GM23338 (cell line): ENCODE measurements at regions not wholly inside any gene's neighbourhood (a gene's known extent, or its start where the extent isn't known, plus 50 kb on each side); places are given as distances from the start of the nearest gene placed in this dataset.
A peak's percentile ranks its signal among the peaks of the same experiment; 100 is the strongest.

Experiments used
- ATAC-seq: fragments of 200-7000 bp; cut with Tn5 transposase; 3 replicates; pipeline ENCODE4 v1.9.1; 2020
- DNase-seq: peaks from one replicate; pipeline ENCODE4 v3.0.0-alpha.2; 2015; ENCODE audit warnings: low spot score
- H2AFZ ChIP-seq: fragments of 200-600 bp; sonication (generic); 2 replicates; pipeline ENCODE4 v1.8.0; 2016; ENCODE audit warnings: antibody characterized with exemption, mild to moderate bottlenecking, moderate library complexity
- H3F3A ChIP-seq: fragments of 200-600 bp; sonication (generic); replicated peaks from 2 replicates; pipeline ENCODE4 v1.8.0; 2017; ENCODE audit warnings: antibody characterized with exemption, mixed run types, low read depth
- H3K27ac ChIP-seq: fragments of 200-600 bp; sonication (generic); 2 replicates; pipeline ENCODE4 v1.6.1; 2016; ENCODE audit warnings: low read depth
- H3K27me3 ChIP-seq: fragments of 200-600 bp; sonication (generic); 2 replicates; pipeline ENCODE4 v1.8.0; 2016; ENCODE audit warnings: mild to moderate bottlenecking, mixed run types, moderate library complexity; ENCODE audit not compliant: insufficient read depth
- H3K36me3 ChIP-seq: fragments of 200-600 bp; sonication (generic); 2 replicates; pipeline ENCODE4 v1.8.0; 2016; ENCODE audit warnings: mild to moderate bottlenecking; ENCODE audit not compliant: insufficient read depth
- H3K4me1 ChIP-seq: fragments of 200-600 bp; sonication (generic); 2 replicates; pipeline ENCODE4 v1.8.0; 2016; ENCODE audit warnings: mild to moderate bottlenecking, moderate library complexity; ENCODE audit not compliant: insufficient read depth
- H3K4me2 ChIP-seq: fragments of 200-600 bp; sonication (generic); 2 replicates; pipeline ENCODE4 v1.7.1; 2017; ENCODE audit warnings: mixed run types
- H3K4me3 ChIP-seq: fragments of 200-600 bp; sonication (generic); 2 replicates; pipeline ENCODE4 v1.6.1; 2016; ENCODE audit warnings: mixed run types
- H3K79me2 ChIP-seq: fragments of 200-600 bp; sonication (generic); replicated peaks from 2 replicates; pipeline ENCODE4 v1.8.0; 2017; ENCODE audit warnings: mild to moderate bottlenecking; ENCODE audit not compliant: insufficient read depth
- H3K9me2 ChIP-seq: fragments of 200-600 bp; sonication (generic); 2 replicates; pipeline ENCODE4 v1.8.0; 2017; ENCODE audit not compliant: insufficient read depth
- H4K20me1 ChIP-seq: fragments of 200-600 bp; sonication (generic); replicated peaks from 2 replicates; pipeline ENCODE4 v1.8.0; 2017; ENCODE audit warnings: mild to moderate bottlenecking; ENCODE audit not compliant: insufficient read depth
- H3K27ac Mint-ChIP-seq: 2 replicates; pipeline ENCODE4 v1.8.0; 2020; ENCODE audit warnings: inconsistent platforms, mild to moderate bottlenecking, moderate library complexity, mixed read lengths
- H3K27me3 Mint-ChIP-seq: 3 replicates; pipeline ENCODE4 v1.8.0; 2022; ENCODE audit warnings: low read depth, mild to moderate bottlenecking, moderate library complexity, mixed read lengths, inconsistent platforms; ENCODE audit not compliant: insufficient read depth, poor library complexity
- H3K36me3 Mint-ChIP-seq: 3 replicates; pipeline ENCODE4 v1.8.0; 2021; ENCODE audit warnings: low read depth, mild to moderate bottlenecking, inconsistent platforms, moderate library complexity, mixed read lengths
- H3K4me1 Mint-ChIP-seq: 3 replicates; pipeline ENCODE4 v1.8.0; 2020; ENCODE audit warnings: mild to moderate bottlenecking, inconsistent platforms, mixed read lengths
- H3K4me3 Mint-ChIP-seq: 3 replicates; pipeline ENCODE4 v1.8.0; 2021; ENCODE audit warnings: moderate library complexity, mild to moderate bottlenecking, inconsistent platforms, mixed read lengths
- H3K9me3 Mint-ChIP-seq: 3 replicates; pipeline ENCODE4 v1.8.0; 2020; ENCODE audit warnings: moderate library complexity, mild to moderate bottlenecking, inconsistent platforms, mixed read lengths
- CTCF ChIP-seq, 2 experiments: fragments of 200-600 bp in 1 of 2; sonication (generic) in 1 of 2; conservative IDR thresholded peaks; 2 replicates each; pipeline versions ENCODE4 v1.5.1 to v1.6.1; 2016 to 2017; ENCODE audit warnings: antibody characterized with exemption in 2 of 2, low read depth in 2 of 2, mild to moderate bottlenecking in 2 of 2, moderate library complexity in 1 of 2
- ETS1 ChIP-seq: IDR thresholded peaks from 2 replicates; pipeline ENCODE4 v1.6.1; 2016; ENCODE audit warnings: antibody characterized with exemption
- EZH2 ChIP-seq: fragments of 200-600 bp; sonication (generic); IDR thresholded peaks from one replicate; pipeline ENCODE4 v1.8.0; 2017; ENCODE audit warnings: antibody characterized with exemption, mild to moderate bottlenecking, low read depth; ENCODE audit not compliant: unreplicated experiment
- JUNB ChIP-seq: IDR thresholded peaks from one replicate; pipeline ENCODE4 v1.6.1; 2016; ENCODE audit warnings: antibody characterized with exemption; ENCODE audit not compliant: unreplicated experiment
- NANOG ChIP-seq: IDR thresholded peaks from 2 replicates; pipeline ENCODE4 v1.6.1; 2016; ENCODE audit warnings: antibody characterized with exemption, borderline replicate concordance
- POLR2AphosphoS5 ChIP-seq: IDR thresholded peaks from 2 replicates; pipeline ENCODE4 v1.6.1; 2016; ENCODE audit warnings: antibody characterized with exemption, low read depth
- ZNF114 ChIP-seq: fragments of 250-450 bp; sonication (Bioruptor Pico); IDR thresholded peaks from 2 replicates; pipeline ENCODE4 v1.5.0; 2020; ENCODE audit warnings: mild to moderate bottlenecking, moderate library complexity
- ZNF331 ChIP-seq: fragments of 250-450 bp; sonication (Bioruptor Pico); IDR thresholded peaks from 2 replicates; pipeline ENCODE4 v1.5.0; 2020; ENCODE audit warnings: low read depth, mild to moderate bottlenecking, moderate library complexity
- TF ChIP-seq, protein P1 (sequence below): IDR thresholded peaks from one replicate; pipeline ENCODE4 v1.6.1; 2018; ENCODE audit warnings: antibody characterized with exemption; ENCODE audit not compliant: unreplicated experiment

DNA sequence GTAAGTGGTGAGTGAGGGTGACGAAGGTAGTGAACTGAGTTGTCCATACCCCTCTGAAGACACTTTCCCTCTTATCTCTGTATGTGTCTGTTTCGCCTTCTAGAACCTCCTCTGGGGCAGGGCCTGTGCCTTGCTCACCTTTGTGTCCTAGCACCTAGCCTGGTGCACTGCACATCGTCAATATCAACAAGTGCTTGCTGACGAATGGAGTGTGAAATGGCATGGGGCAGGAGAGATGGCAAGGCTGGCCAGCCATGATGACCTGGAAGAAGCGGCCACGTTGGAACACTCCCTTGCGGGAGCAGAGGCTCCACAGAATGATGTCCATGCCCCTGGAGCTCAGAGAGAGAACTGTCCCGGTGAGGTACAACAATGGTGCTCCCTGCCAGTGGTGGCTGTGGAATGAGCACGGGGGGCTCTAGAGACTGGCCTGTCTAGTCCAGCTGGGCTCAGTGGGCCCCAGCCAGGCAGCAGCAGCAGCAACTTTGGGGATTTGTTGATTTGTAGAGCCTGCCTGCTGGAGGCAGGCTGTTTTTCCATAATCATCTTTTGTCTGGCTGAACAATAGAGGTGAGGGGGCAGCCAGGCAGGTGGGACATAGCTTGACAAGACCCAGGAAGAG lies 112.2 kb upstream of the PJA1 start:
- no peaks in the 10 kb centered on the region for H3K79me2 ChIP-seq
- H3K27me3 Mint-ChIP-seq = peaks cover 22% of the 10 kb centered on the region
- no peak overlapping the region for H3K4me3 Mint-ChIP-seq
- no peak overlapping the region for H3K27ac Mint-ChIP-seq
- DNase-seq (no peak), ATAC-seq (no peak)
- TF ChIP-seq EZH2 (no peak), ZNF331 (CRISPR knock-in tag) (no peak), NANOG (no peak), POLR2AphosphoS5 (no peak), JUNB (no peak), ZNF114 (CRISPR knock-in tag) (no peak), ETS1 (no peak), CTCF (conservative IDR thresholded peaks at IDR 0.05; ENCODE audit: low read depth in 2 of 2) (no peak)
- TF ChIP-seq, protein P1, sequence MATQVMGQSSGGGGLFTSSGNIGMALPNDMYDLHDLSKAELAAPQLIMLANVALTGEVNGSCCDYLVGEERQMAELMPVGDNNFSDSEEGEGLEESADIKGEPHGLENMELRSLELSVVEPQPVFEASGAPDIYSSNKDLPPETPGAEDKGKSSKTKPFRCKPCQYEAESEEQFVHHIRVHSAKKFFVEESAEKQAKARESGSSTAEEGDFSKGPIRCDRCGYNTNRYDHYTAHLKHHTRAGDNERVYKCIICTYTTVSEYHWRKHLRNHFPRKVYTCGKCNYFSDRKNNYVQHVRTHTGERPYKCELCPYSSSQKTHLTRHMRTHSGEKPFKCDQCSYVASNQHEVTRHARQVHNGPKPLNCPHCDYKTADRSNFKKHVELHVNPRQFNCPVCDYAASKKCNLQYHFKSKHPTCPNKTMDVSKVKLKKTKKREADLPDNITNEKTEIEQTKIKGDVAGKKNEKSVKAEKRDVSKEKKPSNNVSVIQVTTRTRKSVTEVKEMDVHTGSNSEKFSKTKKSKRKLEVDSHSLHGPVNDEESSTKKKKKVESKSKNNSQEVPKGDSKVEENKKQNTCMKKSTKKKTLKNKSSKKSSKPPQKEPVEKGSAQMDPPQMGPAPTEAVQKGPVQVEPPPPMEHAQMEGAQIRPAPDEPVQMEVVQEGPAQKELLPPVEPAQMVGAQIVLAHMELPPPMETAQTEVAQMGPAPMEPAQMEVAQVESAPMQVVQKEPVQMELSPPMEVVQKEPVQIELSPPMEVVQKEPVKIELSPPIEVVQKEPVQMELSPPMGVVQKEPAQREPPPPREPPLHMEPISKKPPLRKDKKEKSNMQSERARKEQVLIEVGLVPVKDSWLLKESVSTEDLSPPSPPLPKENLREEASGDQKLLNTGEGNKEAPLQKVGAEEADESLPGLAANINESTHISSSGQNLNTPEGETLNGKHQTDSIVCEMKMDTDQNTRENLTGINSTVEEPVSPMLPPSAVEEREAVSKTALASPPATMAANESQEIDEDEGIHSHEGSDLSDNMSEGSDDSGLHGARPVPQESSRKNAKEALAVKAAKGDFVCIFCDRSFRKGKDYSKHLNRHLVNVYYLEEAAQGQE = no peak
- H3K9me3 Mint-ChIP-seq = no peaks in the 10 kb centered on the region
- no peak overlapping the region for H3K4me3 ChIP-seq
- no peaks in the 10 kb centered on the region for H4K20me1 ChIP-seq
- H3K4me1 ChIP-seq = peaks cover 17% of the 10 kb centered on the region; the same call in 1 of the 2 replicates
- H3K27me3 ChIP-seq = peaks cover 39% of the 10 kb centered on the region; the same call in 1 of the 2 replicates
- no peak overlapping the region for H3K27ac ChIP-seq
- no peaks in the 10 kb centered on the region for H3K36me3 Mint-ChIP-seq
- no peaks in the 10 kb centered on the region for H3K36me3 ChIP-seq
- no peak overlapping the region for H2AFZ ChIP-seq
- H3K4me1 Mint-ChIP-seq = peaks cover 38% of the 10 kb centered on the region
- H3K4me2 ChIP-seq = peak overlapping the region; percentile 55; the same call in 1 of the 2 replicates
- no peaks in the 10 kb centered on the region for H3F3A ChIP-seq
- H3K9me2 ChIP-seq = no peaks in the 10 kb centered on the region
